Psoas muscle (tissue), 7 donors: ENCODE measurements at regions not wholly inside any gene's neighbourhood (a gene's known extent, or its start where the extent isn't known, plus 50 kb on each side); places are given as distances from the start of the nearest gene placed in this dataset.

Experiments
- ATAC-seq, 4 donors: fragments of 200-7000 bp; cut with Tn5 transposase; one replicate each; pipeline ENCODE4 v1.9.1; 2020; ENCODE audit warnings: moderate library complexity in 3 of 4, mild to moderate bottlenecking in 2 of 4
- DNase-seq, 2 donors: peaks; one replicate each; pipeline ENCODE4 v3.0.0-alpha.2; 2020
- H3K27ac ChIP-seq: fragments of 200-600 bp; one replicate; pipeline ENCODE4 v1.8.0; 2022
- H3K27me3 ChIP-seq, 3 donors: fragments of 200-600 bp in 1 of 3; one replicate each; pipeline versions ENCODE4 v1.6.1 to v1.8.0; 2013 to 2022; ENCODE audit warnings: low read length in 2 of 3, mild to moderate bottlenecking in 2 of 3, moderate library complexity in 1 of 3; ENCODE audit not compliant: insufficient read depth in 3 of 3
- H3K36me3 ChIP-seq, 2 donors: fragments of 200-600 bp in 1 of 2; one replicate each; pipeline versions ENCODE4 v1.6.1 to v1.8.0; 2013 to 2022; ENCODE audit warnings: low read depth in 1 of 2, mild to moderate bottlenecking in 1 of 2, moderate library complexity in 1 of 2; ENCODE audit not compliant: insufficient read depth in 1 of 2
- H3K4me1 ChIP-seq: fragments of 200-600 bp; one replicate; pipeline ENCODE4 v1.8.0; 2022
- H3K4me3 ChIP-seq: fragments of 200-600 bp; one replicate; pipeline ENCODE4 v1.8.0; 2022; ENCODE audit warnings: mild to moderate bottlenecking
- H3K9me3 ChIP-seq: fragments of 200-600 bp; one replicate; pipeline ENCODE4 v1.8.0; 2022
- CTCF ChIP-seq: fragments of 200-600 bp; IDR thresholded peaks from one replicate; pipeline ENCODE4 v1.8.0; 2022; ENCODE audit warnings: antibody characterized with exemption
- WGBS, 3 donors: extraction: QIAGEN DNeasy Blood & Tissue Kit; methylation state at CpG; one replicate each; pipeline versions ENCODE4 v1.1.6 to v1.1.7; 2013; 5-methylcytosine and 5-hydroxymethylcytosine counted together
- intact Hi-C, 2 donors: fragments of 100-400 bp; cut with DNase I; formaldehyde crosslinking; loops; one replicate each; pipeline versions ENCODE4 v1.11.0 to v1.14.2; 2022
- donor health status: healthy with polysubstance abuse.
- donor health status: DM: no; HTN: no; CAD: no; lungs with moderate emphysema.
- donor health status: Bipolar disorder and iron deficiency.
- donor health status: healthy.
- donor health status: DM: yes; HTN: yes; CAD: no.
- donor health status: DM: no; HTN: no; CAD: no.
- donor health status: DM: yes; HTN: yes; CAD: no.

GRCh38 chr21:19853709-19854575 is 1144.3 kb upstream of the NCAM2 start:
- no peak overlapping the region for H3K4me3 ChIP-seq
- intact Hi-C loops: no loop called here
- peak in 1 of 2 donors; percentile 35 for DNase-seq
- no peaks in the 10 kb centered on the region for H3K9me3 ChIP-seq
- H3K4me1 ChIP-seq: no peaks in the 10 kb centered on the region
- H3K36me3 ChIP-seq: no peaks in the 10 kb centered on the region
- H3K27ac ChIP-seq: no peak overlapping the region
- ATAC-seq: no peak
- no peak for TF ChIP-seq CTCF
- no peaks in the 10 kb centered on the region for H3K27me3 ChIP-seq
- 56 to 61% (median 58%) methylated on average over 21 to 22 of the region's 22 CpGs for WGBS, 3 donors

DNA sequence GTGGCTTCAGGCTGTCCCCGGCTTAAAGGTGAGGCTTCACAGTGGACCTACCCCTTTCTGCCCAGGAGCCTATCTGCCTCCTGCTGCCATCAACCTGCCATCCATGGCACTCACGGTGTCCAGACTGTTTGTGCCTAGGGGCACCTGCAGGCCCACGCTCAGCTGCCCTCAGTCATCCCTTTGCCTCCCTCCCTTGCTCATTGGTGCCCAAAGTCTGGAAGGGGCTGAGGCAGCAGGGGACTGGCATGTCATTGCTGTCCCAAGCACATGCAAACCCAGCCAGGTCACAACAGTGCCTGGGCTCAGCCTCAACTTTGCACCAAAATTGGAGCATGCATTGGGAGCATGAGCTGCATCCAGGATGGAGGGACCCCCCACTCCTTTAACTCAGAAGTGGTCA is 1142.7 kb upstream of the NCAM2 start:
- no peaks in the 10 kb centered on the region for H3K27me3 ChIP-seq
- no peak overlapping the region for H3K4me3 ChIP-seq
- H3K36me3 ChIP-seq: no peaks in the 10 kb centered on the region
- no peak for TF ChIP-seq CTCF
- DNase-seq: no peak
- H3K27ac ChIP-seq: no peak overlapping the region
- H3K9me3 ChIP-seq: no peaks in the 10 kb centered on the region
- no peak for ATAC-seq
- WGBS, 3 donors: 88 to 92% (median 91%) methylated on average over 3 of the region's 3 CpGs
- intact Hi-C loops: no loop called here
- H3K4me1 ChIP-seq: no peaks in the 10 kb centered on the region

DNA sequence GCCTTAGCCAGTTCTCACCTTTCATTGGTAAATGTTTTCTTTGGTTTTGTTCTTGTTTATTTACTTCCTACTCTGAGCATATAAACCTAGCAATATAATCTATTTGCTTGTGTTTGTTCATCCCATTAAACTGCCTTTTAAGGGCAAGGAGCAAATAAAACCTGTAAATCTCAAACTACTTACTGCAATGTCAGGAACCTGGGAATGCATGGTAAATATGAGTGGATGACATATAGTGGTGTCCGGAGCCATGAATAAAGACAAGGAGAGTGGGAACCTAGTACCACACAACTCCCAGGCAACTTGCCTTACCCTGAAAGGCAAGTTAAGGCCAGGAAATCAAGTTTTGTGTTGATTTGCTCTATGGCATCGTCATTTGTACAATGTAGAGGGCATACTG is 1133.7 kb upstream of the NCAM2 start:
- Histone ChIP-seq H3K27me3 (no peaks in the 10 kb centered on the region), H3K9me3 (no peaks in the 10 kb centered on the region), H3K27ac (no peak overlapping the region), H3K36me3 (no peaks in the 10 kb centered on the region), H3K4me1 (no peaks in the 10 kb centered on the region), H3K4me3 (no peak overlapping the region)
- ATAC-seq (no peak), DNase-seq (no peak)
- intact Hi-C loops: no loop called here
- TF ChIP-seq CTCF: no peak
- 61 to 78% (median 69%) methylated on average over 2 of the region's 2 CpGs for WGBS, 3 donors

DNA sequence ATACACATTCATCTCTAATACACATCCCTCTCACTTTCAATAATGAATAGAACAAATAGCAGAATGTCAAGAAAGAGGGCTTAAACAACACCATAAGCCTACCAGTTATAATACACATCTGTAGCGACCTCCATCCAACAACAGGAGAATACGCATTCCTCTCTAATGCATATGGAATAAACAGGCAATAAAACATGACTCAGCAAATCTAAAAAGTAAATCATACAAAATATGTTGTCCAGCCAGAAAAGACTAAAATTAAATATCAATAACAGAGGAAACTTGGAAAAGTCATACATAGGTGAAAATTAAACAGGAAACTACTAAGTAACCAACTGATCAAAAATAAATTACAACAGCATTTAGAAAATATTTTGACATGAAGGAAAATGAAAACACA is 1127.5 kb upstream of the NCAM2 start:
- no peaks in the 10 kb centered on the region for H3K4me1 ChIP-seq
- no peak overlapping the region for H3K4me3 ChIP-seq
- no peak for ATAC-seq
- TF ChIP-seq CTCF: no peak
- WGBS, 3 donors: 91 to 96% (median 92%) methylated on average over 2 of the region's 2 CpGs
- no peak for DNase-seq
- peaks cover 5% of the 10 kb centered on the region for H3K9me3 ChIP-seq
- H3K36me3 ChIP-seq: no peaks in the 10 kb centered on the region
- H3K27me3 ChIP-seq: no peaks in the 10 kb centered on the region
- intact Hi-C loops: no loop called here
- no peak overlapping the region for H3K27ac ChIP-seq

GRCh38 chr21:19874521-19874920 is 1123.7 kb upstream of the NCAM2 start:
- DNase-seq: no peak
- TF ChIP-seq CTCF: no peak

More at GRCh38 chr21:19874521-19874920, 1123.7 kb upstream of the NCAM2 start:
- Histone ChIP-seq H3K36me3 (no peaks in the 10 kb centered on the region), H3K27ac (no peak overlapping the region), H3K27me3 (no peaks in the 10 kb centered on the region), H3K4me3 (no peak overlapping the region), H3K4me1 (no peaks in the 10 kb centered on the region), H3K9me3 (peaks cover 7% of the 10 kb centered on the region)
- WGBS, 3 donors: 56 to 63% (median 57%) methylated on average over 2 of the region's 2 CpGs
- intact Hi-C loops: no loop called here
- no peak for ATAC-seq
